ENCODE measurements at regions not wholly inside any gene's neighbourhood (a gene's known extent, or its start where the extent isn't known, plus 50 kb on each side); places are given as distances from the start of the nearest gene placed in this dataset.
"Not testable (repeated sequence)": the region's sequence is repeated elsewhere in the genome, so short reads cannot be mapped to it uniquely, and the experiment has no call there.

DNA sequence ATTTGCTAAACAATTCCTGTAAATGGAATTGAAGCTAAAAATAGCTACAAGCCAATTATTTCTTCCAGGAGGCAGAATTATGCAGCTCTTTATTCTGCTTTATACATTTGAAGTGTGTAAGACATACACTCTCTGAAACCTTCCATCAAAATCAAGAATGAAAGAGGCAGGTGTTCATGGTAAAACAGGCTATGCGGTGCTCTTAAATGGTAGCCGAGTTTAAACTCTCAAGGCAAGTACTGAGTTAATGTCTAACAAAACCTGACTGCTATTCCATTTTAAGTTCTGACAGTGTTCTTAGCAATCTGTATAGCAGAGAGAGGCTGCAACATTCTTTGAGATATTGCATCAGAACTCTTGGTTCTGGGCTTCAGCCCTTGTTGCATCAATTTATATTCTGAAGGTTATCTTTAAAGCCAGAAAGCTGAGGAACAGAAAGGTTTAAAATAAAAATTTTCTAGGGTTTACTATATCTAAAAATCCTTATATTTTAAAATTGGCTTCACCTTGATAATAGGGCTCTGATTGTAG, 248.3 kb upstream of the CCNG1 start:
- DNase-seq: no peak

DNA sequence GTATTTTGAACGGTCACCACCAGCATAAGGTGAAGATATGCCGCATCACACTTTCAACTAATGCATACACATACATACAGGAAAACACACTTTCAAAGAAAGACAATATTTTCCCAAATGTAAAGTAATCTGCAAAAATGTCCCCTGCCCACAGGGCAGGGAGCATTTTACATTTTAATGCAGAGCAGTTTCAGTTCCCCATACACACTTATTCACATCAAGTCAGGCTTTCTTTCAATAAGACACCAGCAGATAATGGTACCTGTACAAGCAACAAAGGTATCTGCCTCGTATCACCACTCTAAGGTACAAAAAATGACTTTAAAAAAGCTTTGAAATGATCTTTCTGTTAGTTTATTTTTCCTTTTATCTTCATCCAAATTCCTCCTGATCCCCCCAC, 247.1 kb upstream of the CCNG1 start:
- DNase-seq: no peak

GRCh38 chr5:163190784-163191183, 246.6 kb upstream of the CCNG1 start:
- DNase-seq: no peak

- no peak for DNase-seq
Observed at GRCh38 chr5:163193886-163194285, 243.5 kb upstream of the CCNG1 start.

GRCh38 chr5:163205645-163206044, 231.8 kb upstream of the CCNG1 start:
- no peak for DNase-seq

- no peak for DNase-seq
Observed at GRCh38 chr5:163221581-163221980, 215.8 kb upstream of the CCNG1 start.

DNA sequence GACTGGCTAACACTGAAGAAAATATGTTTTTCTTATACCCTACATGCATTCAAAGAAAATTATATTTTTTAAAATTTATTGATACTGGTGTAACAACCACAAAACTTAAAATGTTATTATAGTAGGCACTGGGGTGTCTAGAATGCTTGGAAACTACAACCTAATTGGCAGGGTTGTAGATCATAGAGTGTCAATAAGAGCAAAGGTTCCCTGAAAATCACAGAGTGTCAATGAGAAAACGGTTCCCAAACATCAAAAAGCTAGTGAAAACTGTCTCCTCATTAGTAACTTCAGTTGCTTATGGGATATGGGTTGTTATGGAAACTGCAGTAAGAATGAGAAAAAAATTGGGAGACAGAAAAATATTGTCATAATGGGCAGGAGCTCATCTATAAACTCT, 214.4 kb upstream of the CCNG1 start:
- DNase-seq: no peak

DNA sequence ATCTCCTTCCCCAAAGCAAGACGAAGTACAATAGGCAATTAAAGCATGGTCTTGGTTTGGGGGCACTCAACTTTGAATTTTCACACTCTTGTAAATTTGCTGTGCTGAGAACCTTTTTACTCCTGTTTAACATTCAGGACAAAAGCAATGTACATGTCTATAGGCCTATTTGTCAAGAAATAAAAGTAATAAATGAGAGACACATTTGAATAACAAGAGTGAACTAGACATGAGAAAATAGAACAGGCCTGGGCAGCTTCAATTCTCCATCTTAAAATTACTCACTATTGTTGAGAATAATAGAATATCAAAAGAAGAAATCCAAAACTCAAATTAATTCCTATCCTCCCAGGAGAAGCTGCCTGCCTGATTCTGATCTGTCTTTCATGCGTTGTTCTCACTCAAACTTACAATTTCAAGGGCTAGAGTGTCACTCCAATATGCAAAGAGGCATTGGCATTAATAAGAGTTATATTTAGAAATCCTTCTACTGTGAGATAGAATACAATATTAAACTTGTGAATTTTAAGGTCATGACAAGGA, 192.9 kb upstream of the CCNG1 start:
- no peak for DNase-seq

- no peak for DNase-seq
Observed at GRCh38 chr5:163245584-163245983, 191.8 kb upstream of the CCNG1 start.

DNA sequence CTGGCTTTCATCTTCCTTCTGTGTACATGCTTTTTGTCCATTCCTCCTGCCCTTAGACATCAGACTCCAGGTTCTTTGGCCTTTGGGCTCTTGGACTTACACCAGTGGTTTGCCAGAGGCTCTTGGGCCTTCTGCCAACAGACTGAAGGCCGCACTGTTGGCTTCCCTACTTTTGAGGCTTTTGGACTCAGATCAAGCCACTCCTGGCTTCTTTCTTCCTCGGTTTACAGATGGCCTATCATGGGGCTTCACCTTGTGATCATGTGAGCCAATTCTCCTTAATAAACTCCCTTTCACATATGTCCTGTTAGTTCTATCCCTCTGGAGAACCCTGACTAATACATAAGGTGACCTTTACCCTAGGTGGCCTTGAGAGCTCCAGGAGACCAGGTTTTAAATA, 189.1 kb upstream of the CCNG1 start:
- DNase-seq: no peak

DNA sequence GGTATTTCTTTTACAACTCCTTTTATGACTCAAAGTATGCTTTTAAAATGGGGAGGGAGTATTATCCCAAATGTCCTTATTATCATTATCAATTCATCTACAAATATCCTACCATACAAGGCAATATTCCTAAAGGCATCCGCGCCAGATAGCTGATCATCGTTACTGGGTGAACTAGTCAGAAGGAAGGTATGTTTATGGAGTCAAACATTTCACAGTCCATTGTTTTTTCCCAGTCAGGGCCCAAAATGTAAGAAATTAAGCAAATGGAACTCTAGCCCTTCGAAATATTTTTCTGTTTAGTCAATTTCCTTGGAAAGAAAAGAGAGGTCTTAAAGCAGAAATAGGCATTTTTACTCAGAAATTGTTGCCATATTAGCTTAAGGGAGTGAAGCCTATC, 188.5 kb upstream of the CCNG1 start:
- DNase-seq: no peak

GRCh38 chr5:163252950-163253349, 184.4 kb upstream of the CCNG1 start:
- DNase-seq: no peak

GRCh38 chr5:163259495-163259894, 177.9 kb upstream of the CCNG1 start:
- no peak for DNase-seq

GRCh38 chr5:163260471-163260870, 176.9 kb upstream of the CCNG1 start:
- no peak for DNase-seq

DNA sequence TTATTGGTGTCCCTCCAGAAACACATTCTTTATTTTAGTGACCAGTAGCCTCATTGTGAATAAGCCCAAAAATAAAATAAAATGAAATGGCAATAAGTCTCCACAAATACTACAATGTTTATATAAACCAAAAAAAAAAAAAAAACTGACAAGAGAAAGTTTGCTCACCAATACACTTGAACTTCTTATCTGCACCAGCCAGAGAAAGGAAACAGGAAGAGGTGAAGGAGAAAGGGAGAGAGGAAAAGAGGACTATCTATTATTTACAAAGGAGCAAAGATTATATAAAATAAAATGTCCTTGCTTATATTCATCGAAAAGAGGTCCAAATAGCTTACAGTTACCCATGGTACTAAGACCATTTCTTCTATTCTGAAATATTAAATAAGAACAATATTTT, 176.4 kb upstream of the CCNG1 start:
- DNase-seq: no peak

DNA sequence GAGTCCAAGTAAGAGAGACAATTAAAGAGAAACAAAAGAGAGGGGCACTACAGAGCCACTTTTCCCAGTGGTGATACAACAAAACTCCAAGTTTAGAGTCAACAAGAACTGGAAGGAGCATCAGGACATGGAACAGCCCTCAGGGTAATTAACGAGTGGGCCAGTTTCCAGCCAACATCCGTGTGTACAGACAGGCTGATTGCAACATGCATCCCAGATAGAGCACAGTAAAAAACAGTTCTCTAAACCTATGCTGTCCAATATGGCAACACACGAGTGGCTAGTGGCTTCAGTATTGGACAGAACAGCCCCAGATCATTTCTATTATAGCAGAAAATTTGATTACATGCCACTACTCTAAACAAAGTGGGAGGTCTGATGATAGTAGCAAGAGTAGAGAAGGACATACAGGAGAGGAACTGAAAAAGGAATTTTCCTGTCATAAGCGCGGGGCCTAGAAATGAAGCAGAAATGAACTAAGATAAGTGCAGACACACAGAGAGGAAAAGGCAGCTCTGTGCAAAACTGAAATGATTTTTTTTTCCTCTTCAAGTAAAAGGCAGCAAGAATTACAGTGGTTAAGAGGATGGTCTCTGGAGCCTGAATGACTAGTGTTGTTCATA, 175.6 kb upstream of the CCNG1 start:
- no peak for DNase-seq

GRCh38 chr5:163266249-163266648, 171.1 kb upstream of the CCNG1 start:
- DNase-seq: not testable (repeated sequence)

GRCh38 chr5:163269624-163270023, 167.8 kb upstream of the CCNG1 start:
- DNase-seq: no peak

DNA sequence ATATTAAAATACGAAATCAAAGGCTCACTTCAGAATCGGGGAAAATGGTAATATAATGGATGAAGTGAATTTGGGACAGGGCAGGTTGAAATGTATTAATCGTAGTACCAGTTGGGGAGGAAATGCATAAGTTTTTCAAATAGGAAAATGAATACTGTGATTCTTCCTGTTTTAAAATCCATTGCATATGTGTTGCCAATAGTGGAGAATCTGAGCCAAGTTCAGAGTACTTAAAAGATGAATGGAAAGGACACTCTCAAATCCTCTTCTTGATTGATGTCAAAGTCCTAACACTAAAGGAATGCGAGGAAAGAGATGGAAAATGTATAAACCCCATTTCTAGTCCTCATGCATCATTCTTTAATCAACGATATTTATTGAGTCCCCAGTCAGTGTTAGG, 160.9 kb upstream of the CCNG1 start:
- no peak for DNase-seq

GRCh38 chr5:163280897-163281296, 156.5 kb upstream of the CCNG1 start:
- not testable (repeated sequence) for DNase-seq

- DNase-seq: no peak
Observed at GRCh38 chr5:163281512-163281911, 155.9 kb upstream of the CCNG1 start.

DNA sequence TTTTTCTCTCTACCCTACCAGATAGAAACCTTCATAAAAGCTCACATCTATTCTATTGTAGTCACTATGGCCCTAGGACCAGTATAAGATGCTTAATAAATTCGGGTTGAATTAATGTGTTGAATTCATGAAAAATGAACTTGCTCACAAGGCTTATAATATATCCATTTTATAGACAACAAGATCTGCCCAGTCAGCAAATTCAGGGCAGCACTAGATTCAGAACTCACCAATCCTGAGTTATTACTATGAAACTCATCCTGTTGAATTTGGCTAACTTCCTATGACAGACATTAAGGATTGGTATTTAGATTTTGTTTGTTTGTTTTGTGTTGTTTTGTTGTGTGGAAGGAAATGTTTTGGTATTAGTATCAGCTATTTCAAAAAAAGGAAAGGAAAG, 143.6 kb upstream of the CCNG1 start:
- no peak for DNase-seq

GRCh38 chr5:163303718-163304117, 133.7 kb upstream of the CCNG1 start:
- no peak for DNase-seq

GRCh38 chr5:163305655-163306054, 131.7 kb upstream of the CCNG1 start:
- DNase-seq: no peak

DNA sequence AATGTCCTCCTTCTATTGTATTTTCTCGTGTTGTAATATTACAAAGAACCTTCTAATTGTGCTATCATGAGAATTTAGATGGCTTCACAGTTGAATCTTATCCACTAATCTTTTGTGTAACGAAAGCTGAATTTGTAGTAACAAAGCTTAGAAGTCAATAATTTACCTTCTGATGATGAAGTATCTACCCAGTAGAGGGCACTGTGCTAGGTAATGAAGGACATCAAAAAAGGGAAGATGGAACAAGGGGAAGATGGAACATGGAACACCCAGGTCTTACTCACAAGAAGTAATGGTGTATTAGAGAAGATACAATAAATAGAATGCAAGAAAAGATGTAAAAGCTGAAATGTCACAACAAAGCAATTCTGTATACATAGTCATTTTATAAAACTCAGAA, 131.0 kb upstream of the CCNG1 start:
- DNase-seq: no peak

Data from NCI-H2029 (cell line).